HL-60 (cell line): ENCODE measurements at regions not wholly inside any gene's neighbourhood (a gene's known extent, or its start where the extent isn't known, plus 50 kb on each side); places are given as distances from the start of the nearest gene placed in this dataset.

Source experiments
- DNase-seq, 2 experiments: peaks; one replicate each; pipeline ENCODE4 v3.0.0-alpha.2; 2010 to 2020; ENCODE audit warnings: low read depth in 1 of 2, low spot score in 1 of 2
- H3K27ac ChIP-seq: fragments of 250-450 bp; sonication (Bioruptor Pico); replicated peaks from 2 replicates; pipeline ENCODE4 v1.5.1; 2020; ENCODE audit warnings: mild to moderate bottlenecking, moderate library complexity
- H3K27me3 ChIP-seq: fragments of 250-450 bp; sonication (Bioruptor Pico); 2 replicates; pipeline ENCODE4 v1.5.1; 2021; ENCODE audit warnings: mild to moderate bottlenecking, moderate library complexity; ENCODE audit not compliant: insufficient read depth, poor library complexity, severe bottlenecking
- H3K4me3 ChIP-seq: replicated peaks from 2 replicates; pipeline ENCODE4 v1.5.1; 2011; ENCODE audit warnings: mild to moderate bottlenecking, control low read depth, low read length; ENCODE audit not compliant: insufficient read depth
- CTCF ChIP-seq: IDR thresholded peaks from one replicate; pipeline ENCODE4 v1.5.1; 2011; ENCODE audit warnings: low read length, control low read depth, inconsistent platforms; ENCODE audit not compliant: insufficient read depth
- GABPA ChIP-seq: IDR thresholded peaks from 2 replicates; pipeline ENCODE4 v1.6.1; 2012; ENCODE audit warnings: low read depth
- POLR2AphosphoS5 ChIP-seq: IDR thresholded peaks from 2 replicates; pipeline ENCODE4 v1.6.1; 2012; ENCODE audit warnings: low read depth
- REST ChIP-seq: IDR thresholded peaks from 2 replicates; pipeline ENCODE4 v1.6.1; 2012; ENCODE audit warnings: low read depth; ENCODE audit not compliant: insufficient replicate concordance
- SPI1 ChIP-seq: IDR thresholded peaks from 2 replicates; pipeline ENCODE4 v1.6.1; 2012; ENCODE audit warnings: low read depth, mild to moderate bottlenecking, borderline replicate concordance

- no peak for DNase-seq
- no peak for TF ChIP-seq SPI1
- TF ChIP-seq POLR2AphosphoS5, result no peak
- TF ChIP-seq GABPA, result no peak
- no peak for TF ChIP-seq CTCF
- TF ChIP-seq REST, result no peak
- Histone ChIP-seq H3K27ac (no peak overlapping the region), H3K4me3 (no peak overlapping the region), H3K27me3 (no peaks in the 10 kb centered on the region)
Observed at GRCh38 chr7:88456490-88456889, 149.8 kb upstream of the STEAP4 start.

GRCh38 chr7:88455696-88456095 lies 149.0 kb upstream of the STEAP4 start:
- H3K27me3 ChIP-seq, result no peaks in the 10 kb centered on the region
- no peak overlapping the region for H3K4me3 ChIP-seq
- no peak overlapping the region for H3K27ac ChIP-seq
- TF ChIP-seq CTCF (no peak), SPI1 (no peak), REST (no peak), POLR2AphosphoS5 (no peak), GABPA (no peak)
- DNase-seq, result no peak

GRCh38 chr7:88452646-88453045 lies 146.0 kb upstream of the STEAP4 start:
- Histone ChIP-seq H3K27ac (no peak overlapping the region), H3K27me3 (no peaks in the 10 kb centered on the region), H3K4me3 (no peak overlapping the region)
- TF ChIP-seq CTCF (no peak), SPI1 (no peak), GABPA (no peak), POLR2AphosphoS5 (no peak), REST (no peak)
- no peak for DNase-seq
